Type B pancreatic cell (in vitro differentiated cells): ENCODE measurements at regions not wholly inside any gene's neighbourhood (a gene's known extent, or its start where the extent isn't known, plus 50 kb on each side); places are given as distances from the start of the nearest gene placed in this dataset.
"Not testable (repeated sequence)": the region's sequence is repeated elsewhere in the genome, so short reads cannot be mapped to it uniquely, and the experiment has no call there.

Source experiments
- DNase-seq: peaks from one replicate; pipeline ENCODE4 v3.0.0; 2021; ENCODE audit warnings: mixed read lengths; ENCODE audit not compliant: unreplicated experiment; ENCODE audit errors: extremely low spot score
- H3K27ac Mint-ChIP-seq: 2 replicates; pipeline ENCODE4 v1.8.0; 2021; ENCODE audit warnings: mild to moderate bottlenecking, mixed read lengths
- H3K27me3 Mint-ChIP-seq: 2 replicates; pipeline ENCODE4 v1.8.0; 2021; ENCODE audit warnings: mixed read lengths
- H3K36me3 Mint-ChIP-seq: 2 replicates; pipeline ENCODE4 v1.8.0; 2021; ENCODE audit warnings: mixed read lengths
- H3K4me1 Mint-ChIP-seq: one replicate; pipeline ENCODE4 v1.8.0; 2021; ENCODE audit warnings: mixed read lengths; ENCODE audit not compliant: unreplicated experiment
- H3K4me3 Mint-ChIP-seq: 2 replicates; pipeline ENCODE4 v1.8.0; 2021; ENCODE audit warnings: mild to moderate bottlenecking, mixed read lengths
- H3K9me3 Mint-ChIP-seq: 2 replicates; pipeline ENCODE4 v1.8.0; 2021; ENCODE audit warnings: mixed read lengths
- TF ChIP-seq, protein P1 (sequence below): fragments of 200-600 bp; sonication (generic); conservative IDR thresholded peaks from 2 replicates; pipeline ENCODE4 v1.5.0; 2021; ENCODE audit warnings: antibody characterized with exemption, mild to moderate bottlenecking

DNA sequence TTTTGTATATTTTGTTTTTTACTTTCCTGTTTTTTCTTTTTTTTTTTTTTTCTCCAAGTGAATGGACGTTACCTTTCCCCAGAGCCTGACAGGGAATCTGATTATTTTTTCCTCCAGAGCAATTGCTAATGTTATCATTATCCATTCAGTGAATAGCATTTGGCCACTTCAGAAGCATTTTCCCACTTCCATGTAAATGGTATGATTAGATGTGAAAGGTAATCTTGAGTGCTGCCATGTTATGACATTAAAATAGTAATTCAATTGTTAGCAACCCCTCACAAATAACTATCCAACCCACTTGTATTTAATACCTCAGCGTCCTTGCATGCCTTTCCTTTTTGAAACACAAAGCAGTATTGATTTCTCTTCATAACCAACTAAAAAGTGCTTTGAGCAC is 1243.8 kb downstream of the CDH8 start:
- no peaks in the 10 kb centered on the region for H3K36me3 Mint-ChIP-seq
- no peak overlapping the region for H3K27ac Mint-ChIP-seq
- H3K27me3 Mint-ChIP-seq: peaks cover 5% of the 10 kb centered on the region
- no peak overlapping the region for H3K4me3 Mint-ChIP-seq
- DNase-seq: no peak
- no peaks in the 10 kb centered on the region for H3K4me1 Mint-ChIP-seq
- no peaks in the 10 kb centered on the region for H3K9me3 Mint-ChIP-seq
- TF ChIP-seq, protein P1, sequence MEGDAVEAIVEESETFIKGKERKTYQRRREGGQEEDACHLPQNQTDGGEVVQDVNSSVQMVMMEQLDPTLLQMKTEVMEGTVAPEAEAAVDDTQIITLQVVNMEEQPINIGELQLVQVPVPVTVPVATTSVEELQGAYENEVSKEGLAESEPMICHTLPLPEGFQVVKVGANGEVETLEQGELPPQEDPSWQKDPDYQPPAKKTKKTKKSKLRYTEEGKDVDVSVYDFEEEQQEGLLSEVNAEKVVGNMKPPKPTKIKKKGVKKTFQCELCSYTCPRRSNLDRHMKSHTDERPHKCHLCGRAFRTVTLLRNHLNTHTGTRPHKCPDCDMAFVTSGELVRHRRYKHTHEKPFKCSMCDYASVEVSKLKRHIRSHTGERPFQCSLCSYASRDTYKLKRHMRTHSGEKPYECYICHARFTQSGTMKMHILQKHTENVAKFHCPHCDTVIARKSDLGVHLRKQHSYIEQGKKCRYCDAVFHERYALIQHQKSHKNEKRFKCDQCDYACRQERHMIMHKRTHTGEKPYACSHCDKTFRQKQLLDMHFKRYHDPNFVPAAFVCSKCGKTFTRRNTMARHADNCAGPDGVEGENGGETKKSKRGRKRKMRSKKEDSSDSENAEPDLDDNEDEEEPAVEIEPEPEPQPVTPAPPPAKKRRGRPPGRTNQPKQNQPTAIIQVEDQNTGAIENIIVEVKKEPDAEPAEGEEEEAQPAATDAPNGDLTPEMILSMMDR: no peak

DNA sequence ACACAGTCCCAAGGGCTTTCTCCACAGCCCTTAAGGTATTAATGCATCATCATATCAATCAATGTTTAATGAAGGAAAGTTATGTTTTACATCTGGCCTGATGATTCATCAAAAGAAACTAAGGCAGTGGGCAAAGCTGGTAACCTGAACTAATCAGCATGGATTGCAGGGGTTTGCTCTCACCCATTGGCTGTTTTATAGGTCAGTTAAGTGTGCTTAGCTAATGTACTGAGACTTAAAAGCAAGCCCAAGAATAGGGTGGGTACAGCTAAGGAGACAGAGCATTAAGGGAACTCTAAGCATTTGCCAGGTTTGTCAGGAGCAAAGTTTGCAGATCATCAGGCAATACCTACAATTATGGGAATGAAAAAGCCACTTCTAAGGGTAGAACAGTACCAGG is 1247.6 kb downstream of the CDH8 start:
- no peaks in the 10 kb centered on the region for H3K9me3 Mint-ChIP-seq
- no peak overlapping the region for H3K27ac Mint-ChIP-seq
- H3K36me3 Mint-ChIP-seq: no peaks in the 10 kb centered on the region
- no peak for DNase-seq
- no peak overlapping the region for H3K4me3 Mint-ChIP-seq
- peaks cover 1% of the 10 kb centered on the region for H3K27me3 Mint-ChIP-seq
- H3K4me1 Mint-ChIP-seq: no peaks in the 10 kb centered on the region
- TF ChIP-seq, protein P1: no peak

DNA sequence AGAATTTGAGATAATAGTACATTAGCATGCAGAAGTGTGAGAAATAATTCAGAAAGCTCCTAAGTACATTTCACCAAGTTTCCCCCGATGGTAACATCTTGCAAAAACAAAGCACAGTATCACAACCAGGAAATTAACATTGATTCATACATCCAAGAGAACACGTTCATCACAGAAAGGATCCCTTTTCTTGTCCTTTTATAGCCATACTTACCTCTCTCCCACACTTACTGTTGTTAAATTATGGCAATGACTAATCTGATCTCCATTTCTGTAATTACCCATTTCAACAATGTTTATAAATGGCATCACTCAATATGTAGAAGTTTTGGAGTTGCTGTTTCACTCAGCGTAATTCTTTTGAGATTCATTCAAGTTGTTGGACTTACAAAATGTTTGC is 1260.0 kb downstream of the CDH8 start:
- TF ChIP-seq, protein P1: no peak
- Mint-ChIP-seq H3K4me1 (no peaks in the 10 kb centered on the region), H3K4me3 (no peak overlapping the region), H3K27ac (no peak overlapping the region), H3K36me3 (no peaks in the 10 kb centered on the region), H3K27me3 (no peaks in the 10 kb centered on the region), H3K9me3 (no peaks in the 10 kb centered on the region)
- DNase-seq: no peak

DNA sequence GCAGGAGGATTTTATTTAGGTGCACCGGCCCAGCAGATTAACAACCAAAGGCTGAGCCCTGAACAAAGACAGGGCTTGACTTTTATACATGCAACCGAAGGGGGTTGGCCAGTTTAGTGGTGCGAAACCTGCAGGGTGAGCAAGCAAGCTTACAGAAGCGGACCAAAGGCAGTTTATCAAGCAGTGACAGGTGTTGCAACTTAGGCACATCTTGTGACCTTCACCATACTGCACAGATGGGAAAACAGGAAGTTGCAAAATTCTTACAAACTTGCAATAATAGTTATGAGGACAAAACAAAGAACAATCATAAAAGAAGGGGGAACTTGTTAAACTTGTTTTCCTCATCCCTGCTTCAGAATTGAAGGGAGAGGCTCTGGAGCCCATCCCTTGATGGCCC is 1265.1 kb downstream of the CDH8 start:
- H3K27ac Mint-ChIP-seq: peak overlapping the region; percentile 77
- TF ChIP-seq, protein P1: no peak
- no peak for DNase-seq
- H3K4me1 Mint-ChIP-seq: no peaks in the 10 kb centered on the region
- H3K27me3 Mint-ChIP-seq: no peaks in the 10 kb centered on the region
- H3K36me3 Mint-ChIP-seq: no peaks in the 10 kb centered on the region
- peaks cover 6% of the 10 kb centered on the region for H3K9me3 Mint-ChIP-seq
- H3K4me3 Mint-ChIP-seq: no peak overlapping the region

DNA sequence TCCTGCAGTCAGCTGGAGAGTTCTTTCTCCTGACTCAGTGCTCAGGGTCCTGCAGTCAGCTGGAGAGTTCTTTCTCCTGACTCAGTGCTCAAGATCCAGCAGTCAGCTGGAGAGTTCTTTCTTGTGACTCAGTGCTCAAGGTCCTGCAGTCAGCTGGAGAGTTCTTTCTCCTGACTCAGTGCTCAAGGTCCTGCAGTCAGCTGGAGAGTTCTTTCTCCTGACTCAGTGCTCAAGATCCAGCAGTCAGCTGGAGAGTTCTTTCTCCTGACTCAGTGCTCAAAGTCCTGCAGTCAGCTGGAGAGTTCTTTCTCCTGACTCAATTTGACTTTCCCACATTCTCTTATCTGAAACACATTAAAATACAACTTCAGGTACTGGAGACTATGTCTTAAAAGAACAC is 1265.9 kb downstream of the CDH8 start:
- not testable (repeated sequence) for DNase-seq

DNA sequence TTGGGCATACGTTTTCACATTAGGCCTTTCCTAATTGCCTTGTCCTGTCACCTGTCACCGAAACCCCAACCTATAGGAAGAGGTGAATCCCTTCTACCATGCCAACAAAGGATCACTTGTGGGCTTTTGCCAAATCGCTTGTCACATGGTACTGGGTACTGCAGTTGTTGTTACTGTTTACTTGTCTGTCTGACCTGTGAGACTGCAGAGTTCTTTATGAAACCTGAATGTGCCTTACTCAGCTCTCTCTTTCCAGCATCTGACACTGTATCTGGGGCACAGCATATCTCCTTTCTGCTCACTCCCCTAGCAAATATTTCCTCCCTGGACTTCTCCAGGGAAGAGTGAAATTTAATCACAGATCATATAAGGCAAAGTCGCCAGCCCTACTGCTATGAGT is 1272.4 kb downstream of the CDH8 start:
- Mint-ChIP-seq H3K4me3 (no peak overlapping the region), H3K27ac (no peak overlapping the region), H3K27me3 (no peaks in the 10 kb centered on the region), H3K4me1 (no peaks in the 10 kb centered on the region), H3K9me3 (no peaks in the 10 kb centered on the region), H3K36me3 (no peaks in the 10 kb centered on the region)
- TF ChIP-seq, protein P1: no peak
- no peak for DNase-seq

More for the DNA sequence above, 1265.9 kb downstream of the CDH8 start:
- not testable (repeated sequence) for H3K9me3 Mint-ChIP-seq, H3K27me3 Mint-ChIP-seq, H3K4me3 Mint-ChIP-seq, H3K4me1 Mint-ChIP-seq, H3K27ac Mint-ChIP-seq, H3K36me3 Mint-ChIP-seq
